ENCODE measurements at regions not wholly inside any gene's neighbourhood (a gene's known extent, or its start where the extent isn't known, plus 50 kb on each side); places are given as distances from the start of the nearest gene placed in this dataset.

GRCh38 chr5:86075139-86075538 is 542.6 kb upstream of the COX7C start:
- Histone ChIP-seq H3K23me2 (ENCODE audit: low read depth, low read length) (peaks cover 2% of the 10 kb centered on the region; the same call in 1 of the 2 replicates), H4K8ac (ENCODE audit: extremely low read depth, insufficient read depth, low read length) (no peak overlapping the region), H3K79me2 (ENCODE audit: control insufficient read depth in 1 of 2, insufficient read depth in 2 of 2, low read length in 2 of 2) (no peaks in the 10 kb centered on the region), H3K9ac (replicated peaks in 1 of 4; ENCODE audit: extremely low read depth in 1 of 4, low read depth in 3 of 4, low read length in 3 of 4) (no peak overlapping the region), H3K79me1 (ENCODE audit: low read depth, low read length) (no peaks in the 10 kb centered on the region), H3K18ac (ENCODE audit: extremely low read depth, low read length) (no peak overlapping the region), H3K27me3 (replicated peaks in 1 of 4; ENCODE audit: control insufficient read depth in 3 of 4, extremely low read depth in 1 of 4, insufficient read depth in 3 of 4, low read length in 3 of 4) (no peaks in the 10 kb centered on the region), H2BK5ac (ENCODE audit: low read depth, low read length) (no peak overlapping the region), H3K23ac (ENCODE audit: insufficient read length) (no peak overlapping the region), H2BK15ac (ENCODE audit: low read length) (no peak overlapping the region), H2BK20ac (ENCODE audit: low read length) (no peak overlapping the region), H4K5ac (ENCODE audit: insufficient read length, low read depth, low read length) (no peak overlapping the region), H3K9me3 (ENCODE audit: insufficient read depth in 2 of 2, low read depth in 1 of 2, low read length in 1 of 2) (no peaks in the 10 kb centered on the region), H2BK120ac (replicated peaks; ENCODE audit: low read depth, low read length) (no peak overlapping the region), H2BK12ac (ENCODE audit: low read depth, low read length) (no peak overlapping the region), H4K20me1 (replicated peaks in 1 of 2; ENCODE audit: control insufficient read depth in 1 of 2, insufficient read depth in 2 of 2, low read length in 2 of 2) (no peaks in the 10 kb centered on the region), H3K36me3 (ENCODE audit: control insufficient read depth in 2 of 4, insufficient read depth in 4 of 4, low read length in 3 of 4) (no peaks in the 10 kb centered on the region), H3K4ac (replicated peaks; ENCODE audit: insufficient read length, low read depth, low read length) (no peak overlapping the region), H3K4me1 (replicated peaks in 1 of 4; ENCODE audit: control insufficient read depth in 3 of 4, insufficient read depth in 4 of 4, low read length in 3 of 4) (no peaks in the 10 kb centered on the region), H3K14ac (ENCODE audit: insufficient read length) (no peak overlapping the region), H4K91ac (replicated peaks; ENCODE audit: insufficient read length, low read length) (no peak overlapping the region), H3K4me3 (ENCODE audit: extremely low read depth in 1 of 4, insufficient read depth in 2 of 4, low read depth in 3 of 4, low read length in 4 of 4) (no peak overlapping the region), H2AK5ac (ENCODE audit: low read depth, low read length) (no peak overlapping the region), H2AFZ (ENCODE audit: low read length) (no peak overlapping the region), H3K56ac (replicated peaks; ENCODE audit: insufficient read length, low read depth, low read length) (no peak overlapping the region), H3K27ac (ENCODE audit: low read depth, low read length) (no peak overlapping the region), H3K4me2 (ENCODE audit: insufficient read depth in 1 of 2, low read depth in 2 of 2, low read length in 2 of 2) (no peak overlapping the region)
- 96% methylated on average over 6 of the region's 6 CpGs; no CpG with 5 or more reads in 1 of the 2 experiments for WGBS, 2 experiments (ENCODE audit: extremely low coverage in 1 of 2, insufficient coverage in 1 of 2, insufficient read length in 1 of 2, insufficient replicate concordance in 2 of 2, low coverage in 1 of 2, low lambda C conversion rate in 2 of 2, missing lambda C conversion rate in 1 of 2)
- POLR2A ChIA-PET (ENCODE audit: partially characterized antibody): no interaction called here
- TF ChIP-seq PHF8 (conservative IDR thresholded peaks at IDR 0.05; ENCODE audit: low read depth, low read length): no peak
- no peak for TF ChIP-seq ATF2 (IDR thresholded peaks at IDR 0.05; ENCODE audit: low read length)
- no peak for TF ChIP-seq POLR2AphosphoS5 (IDR thresholded peaks at IDR 0.05; ENCODE audit: low read depth, low read length)
- TF ChIP-seq NRF1 (IDR thresholded peaks at IDR 0.05; ENCODE audit: low read depth, low read length): no peak
- FAIRE-seq (no peak), DNase-seq (ENCODE audit: low read depth in 1 of 2, low spot score in 2 of 2) (no peak)
- CTCF ChIA-PET (ENCODE audit: partially characterized antibody): no interaction called here

Measured in H1 (cell line).